Dedifferentiated amniotic fluid mesenchymal stem cell (primary cell): ENCODE measurements at regions not wholly inside any gene's neighbourhood (a gene's known extent, or its start where the extent isn't known, plus 50 kb on each side); places are given as distances from the start of the nearest gene placed in this dataset.
A peak's percentile ranks its signal among the peaks of the same experiment; 100 is the strongest.

ENCODE experiments used
- DNase-seq: peaks from one replicate; pipeline ENCODE4 v3.0.0-alpha.2; 2016; ENCODE audit errors: extremely low spot score

- DNase-seq: no peak
Measured at GRCh38 chr3:80215191-80215590, 447.4 kb upstream of the ROBO1 start.

- no peak for DNase-seq
Measured at GRCh38 chr3:80213086-80213485, 445.3 kb upstream of the ROBO1 start.

- DNase-seq: no peak
Measured at GRCh38 chr3:80192936-80193335, 425.1 kb upstream of the ROBO1 start.

GRCh38 chr3:80190051-80190450 lies 422.3 kb upstream of the ROBO1 start:
- peak; percentile 21 for DNase-seq

GRCh38 chr3:80187981-80188380 lies 420.2 kb upstream of the ROBO1 start:
- no peak for DNase-seq

GRCh38 chr3:80159990-80160506 lies 392.2 kb upstream of the ROBO1 start:
- no peak for DNase-seq

- no peak for DNase-seq
Measured at GRCh38 chr3:80158332-80158731, 390.5 kb upstream of the ROBO1 start.

GRCh38 chr3:80157546-80157945 lies 389.7 kb upstream of the ROBO1 start:
- DNase-seq: no peak

- no peak for DNase-seq
Measured at GRCh38 chr3:80152692-80153091, 384.9 kb upstream of the ROBO1 start.

- DNase-seq: no peak
Measured at GRCh38 chr3:80142714-80143113, 374.9 kb upstream of the ROBO1 start.

- no peak for DNase-seq
Measured at GRCh38 chr3:80141557-80141956, 373.8 kb upstream of the ROBO1 start.

GRCh38 chr3:80116281-80116680 lies 348.5 kb upstream of the ROBO1 start:
- no peak for DNase-seq

GRCh38 chr3:80114694-80115093 lies 346.9 kb upstream of the ROBO1 start:
- DNase-seq: no peak

- no peak for DNase-seq
Measured at GRCh38 chr3:80113331-80113730, 345.5 kb upstream of the ROBO1 start.

GRCh38 chr3:80099559-80100066 lies 331.8 kb upstream of the ROBO1 start:
- DNase-seq: no peak

- no peak for DNase-seq
Measured at GRCh38 chr3:80097674-80098073, 329.9 kb upstream of the ROBO1 start.

- DNase-seq: no peak
Measured at GRCh38 chr3:80096909-80097308, 329.1 kb upstream of the ROBO1 start.

- DNase-seq: no peak
Measured at GRCh38 chr3:80094589-80094988, 326.8 kb upstream of the ROBO1 start.

- DNase-seq: peak; percentile 46
Measured at GRCh38 chr3:80087767-80088166, 320.0 kb upstream of the ROBO1 start.

- DNase-seq: no peak
Measured at GRCh38 chr3:80086426-80086825, 318.6 kb upstream of the ROBO1 start.

GRCh38 chr3:80079886-80080285 lies 312.1 kb upstream of the ROBO1 start:
- no peak for DNase-seq

- no peak for DNase-seq
Measured at GRCh38 chr3:80068459-80068858, 300.7 kb upstream of the ROBO1 start.

GRCh38 chr3:80063535-80063934 lies 295.7 kb upstream of the ROBO1 start:
- DNase-seq: no peak

GRCh38 chr3:80060664-80061063 lies 292.9 kb upstream of the ROBO1 start:
- no peak for DNase-seq
